GM18868 (cell line): ENCODE measurements at regions not wholly inside any gene's neighbourhood (a gene's known extent, or its start where the extent isn't known, plus 50 kb on each side); places are given as distances from the start of the nearest gene placed in this dataset.
"Not testable (repeated sequence)": the region's sequence is repeated elsewhere in the genome, so short reads cannot be mapped to it uniquely, and the experiment has no call there.

Source experiments
- ATAC-seq: cut with Tn5 transposase; IDR thresholded peaks from one replicate; pipeline ENCODE4 v1.9.1; 2021; ENCODE audit warnings: mild to moderate bottlenecking, moderate library complexity; ENCODE audit not compliant: unreplicated experiment

DNA sequence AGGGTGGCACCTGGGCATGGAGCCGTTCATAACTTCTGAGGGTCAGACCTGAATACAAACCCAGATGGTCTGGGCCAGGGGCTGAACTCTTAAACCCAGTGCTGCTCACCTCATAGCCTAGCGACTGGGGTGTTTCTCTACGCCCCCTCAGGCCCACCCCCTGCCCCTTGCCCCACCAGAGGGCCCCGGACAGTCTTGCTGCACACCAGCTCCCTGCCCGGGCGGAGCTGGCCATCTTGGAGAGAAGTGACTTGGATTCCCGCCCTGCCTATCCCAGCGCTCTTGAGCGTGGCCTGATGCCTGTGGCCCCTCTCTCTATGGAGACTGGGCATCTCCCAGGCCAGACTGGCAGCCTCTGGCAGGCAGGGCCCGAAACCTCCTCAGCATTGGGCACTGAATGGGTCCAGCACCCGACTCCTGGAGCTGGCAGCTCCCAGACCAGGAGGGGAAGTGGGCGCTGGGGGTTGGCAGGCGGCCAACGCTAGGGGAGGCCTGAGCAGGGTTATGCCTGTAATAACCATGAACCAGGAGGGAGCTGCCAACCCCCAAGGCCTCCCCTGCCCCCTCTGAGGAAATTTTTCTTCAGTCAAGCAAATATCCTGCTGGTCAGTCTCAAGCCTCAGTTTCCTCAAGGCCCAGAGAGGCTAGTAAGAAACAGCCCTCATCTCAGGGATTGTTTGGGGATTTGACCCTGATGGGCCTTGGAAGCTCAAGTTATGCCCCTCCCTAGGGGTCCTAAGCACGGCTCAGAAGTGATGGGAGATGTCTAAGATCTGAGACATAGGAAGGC lies 169.5 kb downstream of the VEGFA start:
- ATAC-seq: no peak

DNA sequence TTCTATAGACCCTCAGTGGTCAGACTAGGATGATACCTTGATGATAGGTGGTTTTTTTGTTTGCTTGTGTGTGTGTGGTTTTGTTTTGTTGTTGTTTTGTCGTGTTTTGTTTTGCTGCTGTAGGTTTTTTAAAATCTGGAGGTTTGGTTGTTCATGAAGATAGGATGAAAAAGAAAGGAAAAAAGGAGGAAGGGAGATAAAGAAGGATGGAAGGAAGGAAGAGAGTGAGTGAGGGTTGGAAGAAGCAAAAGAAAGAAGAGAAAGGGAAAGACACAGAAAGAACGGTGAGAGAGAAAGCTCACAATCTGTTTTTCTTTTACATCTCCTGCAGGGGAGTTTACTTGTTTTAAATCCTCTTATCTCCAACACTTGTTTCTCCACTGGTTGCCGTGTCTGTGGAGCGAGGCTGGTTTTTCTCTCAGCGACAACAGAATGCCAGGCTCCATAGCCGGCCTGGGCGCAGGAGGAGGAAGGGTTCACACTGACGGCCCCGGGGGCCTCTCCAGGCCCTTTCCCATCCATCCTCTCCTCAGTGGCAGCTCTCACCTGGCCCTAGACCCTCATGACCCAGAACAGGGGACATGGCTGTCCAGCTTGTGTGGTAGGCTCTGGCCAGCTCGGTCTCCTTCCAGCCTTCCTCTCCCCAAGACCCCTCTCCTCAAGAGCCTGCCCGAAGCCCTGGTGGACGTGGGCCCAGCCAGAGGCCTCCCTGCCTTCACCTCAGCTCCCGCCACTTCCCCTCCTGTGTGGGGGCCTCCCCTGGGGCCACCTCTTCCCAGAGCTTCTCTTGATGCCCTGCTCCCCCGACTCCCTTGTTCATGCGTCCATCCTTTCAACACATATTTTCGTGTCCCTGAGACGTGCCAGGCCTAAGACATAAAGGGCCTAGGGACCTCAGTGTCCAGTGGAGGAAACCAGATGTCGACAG lies 168.4 kb downstream of the VEGFA start:
- no peak for ATAC-seq

DNA sequence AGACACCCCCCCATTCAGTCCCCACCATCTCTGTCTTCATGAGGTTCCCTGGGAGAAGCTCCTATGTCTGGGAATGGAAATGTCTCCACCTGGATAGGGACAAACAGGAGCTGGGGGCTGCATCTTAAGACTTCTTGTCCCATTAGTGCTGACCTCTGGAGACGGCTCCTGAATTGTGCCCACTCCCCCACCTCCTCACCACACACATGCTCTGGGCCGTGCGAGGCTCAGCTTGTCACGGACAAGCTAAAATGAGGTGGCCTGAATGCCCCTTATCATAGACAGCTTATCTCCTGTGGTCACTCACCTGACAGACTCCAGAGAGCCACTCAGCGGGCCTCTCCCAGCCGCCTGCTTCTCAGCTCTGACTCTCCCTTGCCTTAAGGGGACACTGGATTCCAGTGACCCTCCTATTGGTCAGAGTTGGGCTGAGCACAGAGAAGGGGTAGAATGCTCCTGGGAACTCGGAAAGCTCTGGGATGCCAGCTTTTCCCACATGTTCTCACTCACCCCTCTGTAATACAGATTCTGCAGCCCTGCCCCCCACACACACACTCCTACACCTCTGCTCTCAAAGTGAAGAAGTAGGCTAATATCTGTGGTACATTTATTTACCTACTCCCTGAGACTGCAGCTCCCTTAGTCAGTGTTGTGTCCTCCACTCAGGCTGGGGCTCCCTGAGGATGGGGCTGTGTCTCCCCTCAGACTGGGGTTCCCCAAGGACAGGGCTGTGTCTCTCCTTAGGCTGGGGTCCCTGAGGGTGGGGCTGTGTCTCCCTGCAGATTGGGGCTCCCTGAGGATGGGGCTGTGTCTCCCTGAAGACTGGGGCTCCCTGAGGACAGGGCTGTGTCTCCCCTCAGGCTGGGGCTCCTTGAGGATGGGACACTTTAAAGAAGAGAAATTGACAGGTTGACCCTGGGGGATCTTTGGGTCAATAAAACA lies 167.5 kb downstream of the VEGFA start:
- no peak for ATAC-seq

DNA sequence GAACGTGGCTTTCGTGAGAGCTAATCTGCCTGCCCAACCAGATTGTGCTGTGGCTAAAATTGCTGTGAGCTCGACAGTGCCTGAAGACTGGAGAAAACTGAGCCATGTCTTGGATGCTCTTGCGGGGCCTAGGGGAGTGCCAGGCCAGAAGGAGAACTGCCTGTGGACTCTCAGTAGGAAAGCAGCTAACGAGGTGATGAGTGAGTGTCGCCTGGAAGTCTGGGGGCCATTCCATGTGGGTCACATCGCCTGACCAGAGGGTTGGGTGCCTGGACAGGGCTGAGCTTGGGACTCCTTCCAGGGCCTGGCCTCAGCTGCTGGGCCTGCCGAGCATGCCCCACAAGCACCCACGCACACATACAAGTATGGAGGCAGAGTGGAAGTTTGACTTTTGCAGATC lies 166.5 kb downstream of the VEGFA start:
- ATAC-seq: no peak

DNA sequence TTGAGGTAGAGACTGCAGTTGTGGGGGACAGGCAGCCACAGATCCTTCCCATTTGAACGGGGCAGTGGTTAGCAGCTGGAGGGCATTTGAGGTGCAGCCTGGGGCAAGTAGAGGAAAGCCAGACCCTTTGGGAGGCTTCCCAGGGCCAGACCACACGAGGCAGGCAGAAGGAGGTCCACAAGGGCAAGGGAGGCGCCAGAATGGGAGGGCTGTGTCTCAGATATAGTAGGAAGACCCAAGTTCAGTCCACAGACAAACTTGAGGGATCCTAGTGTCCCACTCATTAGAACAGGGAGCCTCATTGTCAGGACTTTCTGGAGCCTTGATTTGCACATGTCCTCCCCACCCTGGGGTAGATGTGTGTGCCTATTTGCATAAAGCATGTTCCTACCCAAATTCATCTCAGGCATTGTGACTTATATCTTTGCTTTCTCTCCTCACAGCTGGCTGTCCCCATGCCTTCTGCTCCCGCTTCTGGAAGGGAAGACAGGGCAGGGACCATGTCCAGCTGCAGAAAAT lies 166.0 kb downstream of the VEGFA start:
- no peak for ATAC-seq

DNA sequence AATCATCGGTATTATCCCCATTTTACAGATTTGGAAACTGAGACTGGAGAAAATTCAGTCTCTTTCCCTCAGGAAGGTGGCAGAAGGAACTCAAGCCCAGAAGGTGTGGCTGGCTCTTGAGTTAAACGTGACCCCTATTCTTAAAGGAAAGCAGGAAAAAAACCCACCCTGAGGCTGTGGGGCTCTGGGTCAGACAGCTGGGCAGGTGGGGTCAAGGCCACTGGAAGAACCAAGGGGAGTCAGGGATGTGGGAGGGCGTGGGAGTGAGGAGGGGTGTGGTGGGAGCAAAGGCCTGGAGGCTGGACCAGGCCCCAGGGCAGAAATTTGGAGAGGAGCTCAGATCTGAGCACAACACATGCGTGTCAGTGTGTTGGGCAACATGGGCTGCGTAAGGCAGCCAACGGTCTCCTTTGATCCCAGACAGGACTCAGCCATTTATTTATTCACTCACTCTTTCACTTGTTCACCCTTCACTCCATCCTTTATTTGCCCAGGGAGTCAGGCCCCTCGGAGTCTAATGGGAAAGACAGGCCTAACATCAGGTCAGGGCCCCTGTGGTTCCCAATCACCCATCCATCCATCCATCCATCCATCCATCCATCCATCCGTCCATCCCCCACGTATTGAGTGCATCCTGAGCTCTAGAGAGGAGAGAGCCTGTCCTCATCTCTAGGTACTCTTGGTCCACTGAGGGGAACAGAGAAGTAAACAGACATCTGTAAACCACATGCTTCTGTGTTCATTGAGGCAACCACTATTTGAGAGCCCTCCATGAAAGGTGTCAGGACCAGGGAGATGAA lies 165.0 kb downstream of the VEGFA start:
- ATAC-seq: no peak

DNA sequence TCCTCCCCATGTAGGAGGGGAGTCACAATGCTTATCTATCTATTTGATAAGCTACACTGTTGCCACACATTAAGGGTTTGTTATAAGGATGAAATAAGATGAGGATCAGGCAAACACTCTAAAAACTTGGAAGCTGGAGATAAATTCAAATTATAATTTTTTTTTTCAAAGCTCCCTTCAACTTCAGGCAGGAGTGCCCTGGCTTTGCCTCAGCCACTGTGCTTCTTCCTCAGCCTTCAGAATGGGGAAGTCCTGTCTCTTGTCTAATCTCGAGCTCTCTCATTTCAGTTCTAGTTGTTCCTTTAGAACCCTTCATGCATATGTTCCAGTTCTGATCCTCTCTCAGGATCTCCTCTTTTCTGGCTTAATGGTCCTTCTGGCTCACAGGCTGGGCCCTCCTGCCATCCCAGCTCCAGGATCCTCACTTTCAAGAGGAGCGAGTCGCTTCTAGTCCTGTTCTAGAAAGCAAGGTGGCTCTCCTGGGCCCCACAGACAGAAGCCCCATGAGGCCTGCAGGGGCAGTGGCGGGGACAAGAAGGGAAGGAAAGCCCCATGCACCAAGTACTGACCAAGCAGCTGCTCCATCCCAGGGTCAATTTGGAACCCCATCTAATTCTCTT lies 164.3 kb downstream of the VEGFA start:
- no peak for ATAC-seq

DNA sequence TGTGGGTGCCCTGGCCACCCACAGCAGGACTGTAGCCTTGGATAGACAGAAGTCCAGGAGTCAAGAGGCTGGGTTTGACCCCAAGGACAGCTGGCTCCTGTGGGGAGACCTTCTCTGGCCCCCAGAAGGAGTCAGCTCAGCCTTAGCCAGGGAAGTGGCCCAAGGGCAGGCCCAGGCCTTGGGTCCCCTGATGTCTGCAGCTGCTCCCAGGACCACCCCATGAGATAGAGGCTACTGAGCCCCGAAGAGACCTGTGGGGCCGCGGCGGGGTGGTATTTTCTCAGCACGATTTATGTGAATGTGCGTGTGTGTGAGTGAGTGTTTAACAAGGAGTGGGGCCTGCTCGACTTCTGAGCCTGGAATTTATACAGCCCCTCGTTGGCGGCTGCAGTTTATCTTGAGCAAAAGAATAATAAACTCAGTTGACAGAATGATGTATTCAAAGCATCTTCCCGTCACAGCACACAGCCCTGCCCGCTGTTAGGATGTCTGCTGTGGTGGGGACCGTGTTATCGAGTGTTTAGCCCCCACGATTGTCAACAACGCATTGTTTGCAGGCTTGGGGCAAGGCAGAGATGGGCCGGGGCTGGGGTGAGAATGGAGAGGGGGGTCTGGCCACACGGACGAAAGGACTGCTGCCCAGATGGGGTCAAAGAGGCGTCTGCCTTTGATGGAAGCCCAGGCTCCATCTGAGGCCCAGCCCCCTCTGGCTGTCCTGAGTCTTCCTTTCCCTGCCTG lies 163.3 kb downstream of the VEGFA start:
- no peak for ATAC-seq

DNA sequence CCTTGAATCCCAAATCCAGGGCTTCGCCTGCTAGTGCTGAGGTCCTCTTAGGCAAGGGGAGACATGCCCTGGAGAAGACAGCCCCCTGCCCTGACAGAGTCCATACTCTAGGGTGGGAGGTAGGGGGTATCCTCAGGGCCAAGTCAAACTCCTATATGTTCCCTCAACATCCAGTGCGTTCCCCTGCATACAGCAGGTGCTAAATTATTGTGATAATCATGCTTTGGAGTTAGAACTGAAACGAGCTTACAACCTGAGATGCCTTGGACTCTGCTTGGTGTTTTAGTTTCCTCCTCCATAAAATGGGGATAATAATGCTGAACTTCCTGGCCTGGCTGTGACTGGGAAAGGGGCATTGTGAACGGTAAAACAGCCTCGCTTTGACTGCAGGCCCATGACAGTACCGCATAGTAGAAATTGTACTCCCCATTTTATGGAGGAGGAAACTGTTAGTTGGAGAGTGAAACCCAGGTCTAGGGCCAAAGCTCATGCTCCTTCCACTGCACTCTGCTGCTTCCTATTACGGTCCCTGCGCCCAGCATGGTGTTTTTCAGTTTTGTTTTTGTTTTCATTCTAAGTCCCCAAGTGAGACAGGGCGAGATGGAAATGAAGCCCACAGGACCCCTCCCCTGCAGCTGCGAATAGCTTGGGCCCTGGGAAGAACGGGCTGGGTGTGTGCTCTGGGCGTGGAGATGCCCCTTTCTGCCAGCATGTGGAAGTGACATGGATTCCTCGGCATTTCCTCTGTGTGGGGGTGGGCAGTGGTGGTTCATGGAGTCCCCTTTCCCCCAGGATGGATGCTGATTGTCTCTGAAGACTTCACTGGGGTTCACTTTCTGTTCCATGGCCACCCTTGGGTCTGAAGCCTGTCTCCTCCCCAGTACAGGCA lies 162.5 kb downstream of the VEGFA start:
- no peak for ATAC-seq

DNA sequence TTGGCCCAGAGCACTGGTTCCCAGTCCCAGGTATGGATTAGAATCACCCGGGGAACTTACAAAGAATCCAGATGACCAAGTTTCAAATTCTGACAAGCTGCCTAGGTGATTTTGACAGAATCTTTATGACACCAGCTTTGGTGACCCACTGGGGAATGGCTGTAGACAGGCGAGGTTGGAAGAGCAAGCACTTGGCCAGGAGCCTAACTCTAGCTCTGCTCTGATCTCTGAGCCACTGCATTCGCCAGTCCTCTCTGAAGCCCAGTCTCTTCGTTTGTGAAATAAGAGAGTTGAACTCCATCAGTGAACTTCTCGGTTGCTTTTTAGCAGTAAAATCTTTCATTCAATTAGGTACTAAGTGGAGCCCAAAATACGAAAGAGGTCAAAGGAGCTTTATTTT lies 161.2 kb downstream of the VEGFA start:
- no peak for ATAC-seq

DNA sequence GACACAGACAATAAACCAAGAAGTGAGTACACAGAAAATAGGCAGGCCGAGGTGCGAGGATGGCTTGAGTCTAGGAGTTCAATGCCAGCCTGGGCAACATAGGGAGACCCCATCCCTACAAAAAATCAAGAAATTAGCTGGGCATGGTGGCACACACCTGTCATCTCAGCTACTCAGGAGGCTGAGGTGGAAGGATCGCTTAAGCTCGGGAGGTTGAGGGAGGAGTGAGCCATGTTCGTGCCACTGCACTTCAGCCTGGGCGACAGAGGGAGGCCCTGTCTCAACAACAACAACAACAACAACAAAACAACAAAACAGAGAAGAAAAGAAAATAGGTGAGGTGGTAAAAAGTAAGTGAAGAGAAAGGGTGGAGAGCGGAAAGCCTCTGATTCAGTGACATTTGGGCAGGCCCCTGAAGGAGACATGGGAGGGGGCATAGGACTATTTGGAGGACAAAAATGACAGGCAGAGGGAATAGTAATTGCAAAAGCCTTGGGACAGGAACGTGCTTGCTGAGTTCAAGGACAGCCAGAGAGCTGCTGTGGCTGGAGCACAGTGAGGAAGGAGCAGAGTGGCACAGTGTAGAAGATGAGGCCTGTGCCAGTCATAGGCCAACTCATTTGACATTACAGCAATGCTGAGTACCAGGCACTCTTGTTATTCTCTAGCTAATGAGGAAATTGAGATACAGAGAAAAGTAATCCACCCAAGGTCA lies 160.6 kb downstream of the VEGFA start:
- no peak for ATAC-seq

DNA sequence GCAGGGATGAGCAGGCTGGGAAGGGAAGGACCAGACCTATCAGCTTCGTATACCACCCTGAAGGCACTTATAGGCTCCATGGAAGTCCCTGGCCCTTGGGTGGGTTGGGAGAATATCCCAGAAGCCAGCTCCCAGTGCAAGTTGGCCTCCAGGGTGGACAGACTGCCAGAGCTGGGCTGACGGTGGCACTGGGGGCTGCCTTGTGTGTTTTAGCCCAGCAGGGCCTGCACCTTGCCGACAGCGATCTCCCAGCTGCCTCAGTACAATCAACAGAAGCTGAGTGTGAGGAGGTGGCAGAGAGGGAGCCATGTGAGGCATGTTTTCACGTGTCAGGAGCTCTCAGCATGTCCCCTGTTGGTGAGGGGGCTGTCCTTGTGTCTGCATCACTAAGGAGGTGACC lies 159.5 kb downstream of the VEGFA start:
- ATAC-seq: no peak

DNA sequence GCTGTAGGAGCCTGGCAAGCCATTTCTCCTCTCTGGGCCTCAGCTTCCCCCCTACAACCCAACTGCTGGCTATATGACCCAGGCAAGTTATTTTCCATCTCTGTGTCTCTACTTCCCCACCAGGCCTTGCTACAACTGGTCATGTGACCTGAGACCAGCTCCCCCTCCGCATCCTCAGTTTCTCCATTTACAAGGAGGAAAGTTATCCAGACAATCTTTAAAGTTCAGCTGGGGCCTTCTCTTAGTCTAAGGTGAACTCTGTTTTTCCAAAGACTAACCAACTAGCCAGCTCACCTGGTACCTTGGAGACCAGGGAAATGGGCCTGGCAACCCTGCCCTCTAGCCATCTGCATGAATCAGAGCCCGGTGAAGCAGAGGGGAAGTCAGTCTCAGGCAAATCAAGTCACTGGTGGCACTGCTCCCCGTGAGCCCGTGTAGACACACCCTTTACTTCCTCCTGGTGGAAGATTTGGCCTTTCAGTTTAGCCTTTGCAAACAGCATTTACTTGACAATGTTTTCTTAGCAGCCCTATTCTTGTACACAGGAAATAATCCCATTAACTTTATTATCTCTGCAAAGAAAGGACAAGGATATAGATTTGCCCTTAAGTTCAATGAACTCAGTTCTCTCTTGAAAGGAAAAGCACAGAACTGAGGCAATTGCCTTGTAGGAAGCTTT lies 157.7 kb downstream of the VEGFA start:
- no peak for ATAC-seq

DNA sequence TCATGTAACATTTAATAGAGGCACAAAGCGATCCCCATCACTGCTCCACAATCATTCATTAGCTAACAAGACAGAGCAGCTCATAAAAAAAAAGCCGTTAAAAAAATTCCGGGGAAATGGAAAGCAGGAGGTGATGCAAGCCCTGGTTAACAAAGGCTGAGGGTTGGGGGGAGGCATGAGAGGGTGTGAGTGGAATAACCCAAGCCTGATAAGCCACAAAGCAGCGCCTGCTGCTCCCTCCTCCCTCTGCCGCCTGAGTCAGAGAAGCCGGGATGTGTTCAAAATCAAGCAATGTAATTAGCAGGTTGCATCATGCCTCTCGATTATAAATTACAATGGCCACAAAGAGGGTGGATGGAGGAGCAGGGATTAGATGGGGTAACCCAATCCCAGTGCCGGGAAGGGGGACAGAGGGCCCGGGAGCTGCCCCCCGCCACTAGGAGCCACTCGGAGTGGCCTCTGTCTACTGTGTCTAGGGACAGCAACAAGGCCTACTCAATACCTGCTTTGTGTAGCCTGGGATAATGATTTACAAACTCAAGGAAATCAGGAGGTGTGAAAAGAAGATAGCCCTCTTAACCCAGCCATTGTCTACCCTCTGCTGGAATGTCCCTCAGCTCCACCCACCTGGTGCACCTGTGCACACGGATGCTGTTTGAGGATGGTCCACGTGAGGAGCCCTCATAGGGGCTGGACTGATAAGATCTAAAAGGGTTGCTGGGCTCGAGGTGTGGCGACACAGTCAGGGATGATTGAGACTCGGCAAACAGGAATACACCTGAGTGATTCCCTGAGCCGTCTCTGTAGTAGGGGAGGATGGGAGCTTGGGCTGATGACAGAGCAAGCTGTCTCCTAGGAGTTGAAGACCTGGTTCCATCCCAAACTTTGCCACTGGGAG lies 156.9 kb downstream of the VEGFA start:
- no peak for ATAC-seq

DNA sequence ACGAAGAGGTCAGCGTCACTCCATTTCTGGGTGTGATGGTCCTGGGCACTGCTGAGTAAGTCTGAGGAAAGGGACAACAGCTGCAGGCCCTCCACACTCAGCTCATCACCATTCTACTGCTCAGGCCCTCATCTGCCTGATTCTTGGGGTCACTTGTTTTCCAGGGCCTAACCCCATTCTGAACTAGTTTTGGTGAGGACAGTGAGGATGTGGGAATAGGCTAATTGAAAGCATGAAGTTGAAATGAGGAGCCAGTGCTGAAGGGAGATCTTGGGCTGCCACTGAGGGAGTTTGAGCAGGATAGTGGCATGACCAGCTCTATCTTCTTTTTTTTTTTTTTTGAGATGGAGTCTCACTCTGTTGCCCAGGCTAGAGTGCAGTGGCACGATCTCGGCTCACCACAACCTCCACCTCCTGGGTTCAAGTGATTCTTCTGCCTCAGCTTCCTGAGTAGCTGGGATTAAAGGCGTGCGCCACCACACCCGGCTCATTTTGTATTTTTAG lies 155.7 kb downstream of the VEGFA start:
- ATAC-seq: not testable (repeated sequence)
